ENCODE measurements at regions not wholly inside any gene's neighbourhood (a gene's known extent, or its start where the extent isn't known, plus 50 kb on each side); places are given as distances from the start of the nearest gene placed in this dataset.

- DNase-seq: no peak
Observed at GRCh38 chr6:166747644-166748595, 120.9 kb upstream of the RPS6KA2 start.

- DNase-seq: no peak
Observed at GRCh38 chr6:166745801-166746668, 119.0 kb upstream of the RPS6KA2 start.

- no peak for DNase-seq
Observed at GRCh38 chr6:166744223-166745134, 117.4 kb upstream of the RPS6KA2 start.

- no peak for DNase-seq
Observed at GRCh38 chr6:166743406-166744222, 116.6 kb upstream of the RPS6KA2 start.

GRCh38 chr6:166742981-166743380 is 115.9 kb upstream of the RPS6KA2 start:
- no peak for DNase-seq

- DNase-seq: no peak
Observed at GRCh38 chr6:166739976-166740318, 112.9 kb upstream of the RPS6KA2 start.

- DNase-seq: no peak
Observed at GRCh38 chr6:166739117-166739975, 112.3 kb upstream of the RPS6KA2 start.

- DNase-seq: no peak
Observed at GRCh38 chr6:166738386-166739116, 111.5 kb upstream of the RPS6KA2 start.

GRCh38 chr6:166737261-166737660 is 110.2 kb upstream of the RPS6KA2 start:
- no peak for DNase-seq

- no peak for DNase-seq
Observed at GRCh38 chr6:166736634-166737033, 109.6 kb upstream of the RPS6KA2 start.

GRCh38 chr6:166733900-166734299 is 106.8 kb upstream of the RPS6KA2 start:
- no peak for DNase-seq

- DNase-seq: no peak
Observed at GRCh38 chr6:166729658-166730057, 102.6 kb upstream of the RPS6KA2 start.

GRCh38 chr6:166728884-166729530 is 102.0 kb upstream of the RPS6KA2 start:
- no peak for DNase-seq

GRCh38 chr6:166726201-166726600 is 99.2 kb upstream of the RPS6KA2 start:
- no peak for DNase-seq

- DNase-seq: no peak
Observed at GRCh38 chr6:166725571-166725970, 98.5 kb upstream of the RPS6KA2 start.

- no peak for DNase-seq
Observed at GRCh38 chr6:166724576-166724975, 97.5 kb upstream of the RPS6KA2 start.

- DNase-seq: no peak
Observed at GRCh38 chr6:166722785-166723184, 95.7 kb upstream of the RPS6KA2 start.

GRCh38 chr6:166721576-166721975 is 94.5 kb upstream of the RPS6KA2 start:
- no peak for DNase-seq

- DNase-seq: no peak
Observed at GRCh38 chr6:166720856-166721255, 93.8 kb upstream of the RPS6KA2 start.

- DNase-seq: no peak
Observed at GRCh38 chr6:166719019-166719418, 92.0 kb upstream of the RPS6KA2 start.

Data from activated CD4-positive, alpha-beta T cell treated with anti-CD3 and anti-CD28 coated beads for 48 hours (primary cell).